BJ (cell line): ENCODE measurements at regions not wholly inside any gene's neighbourhood (a gene's known extent, or its start where the extent isn't known, plus 50 kb on each side); places are given as distances from the start of the nearest gene placed in this dataset.
"Not testable (repeated sequence)": the region's sequence is repeated elsewhere in the genome, so short reads cannot be mapped to it uniquely, and the experiment has no call there.

Source experiments
- CTCF ChIA-PET: fragments of 350-600 bp; formaldehyde crosslinking; extraction: SDS; loops from one replicate; lab custom pipeline; 2021; ENCODE audit warnings: antibody characterized with exemption, inconsistent platforms; lab: Yijun Ruan, JAX
- POLR2A ChIA-PET: fragments of 300-600 bp; sonication (Branson Sonifier 250); formaldehyde crosslinking; extraction: SDS; loops from one replicate; lab custom pipeline; 2021; ENCODE audit warnings: antibody characterized with exemption; lab: Charles Lee
- DNase-seq: peaks from one replicate; pipeline ENCODE4 v3.0.0-alpha.2; 2011; ENCODE audit warnings: low read depth
- H3K27me3 ChIP-seq: 2 replicates; pipeline ENCODE4 v1.6.0; 2011; ENCODE audit warnings: low read length; ENCODE audit not compliant: control insufficient read depth, insufficient read depth
- H3K36me3 ChIP-seq: 2 replicates; pipeline ENCODE4 v1.5.1; 2011; ENCODE audit warnings: low read length; ENCODE audit not compliant: control insufficient read depth, insufficient read depth
- H3K4me3 ChIP-seq: 2 replicates; pipeline ENCODE4 v1.5.1; 2011; ENCODE audit warnings: low read depth, mild to moderate bottlenecking, control low read depth, low read length
- TF ChIP-seq, protein P1 (sequence below): IDR thresholded peaks from 2 replicates; pipeline ENCODE4 v1.5.1; 2011; ENCODE audit warnings: low read depth, mild to moderate bottlenecking, control low read depth, inconsistent platforms, low read length, moderate library complexity; ENCODE audit not compliant: insufficient read depth

DNA sequence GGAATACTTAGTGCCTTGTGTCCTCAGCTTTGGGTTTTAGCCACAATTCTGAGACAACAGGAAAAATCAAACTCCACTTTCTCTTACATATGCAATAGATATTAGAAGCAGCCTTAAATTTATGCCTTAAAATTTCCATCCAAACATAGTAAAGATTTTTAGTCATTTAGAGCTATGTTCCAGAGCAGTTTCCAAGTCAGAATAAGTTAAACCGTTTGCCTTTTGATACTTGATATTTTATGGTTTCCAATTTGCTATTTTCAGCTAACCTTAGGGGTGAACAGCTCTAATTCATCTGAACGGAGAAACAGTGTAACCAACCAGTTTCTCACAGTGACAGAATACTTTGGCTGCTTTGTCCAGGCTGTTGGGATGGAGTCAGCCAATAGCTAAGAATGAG lies 125.8 kb upstream of the RXFP1 start:
- no peak for DNase-seq
- Histone ChIP-seq H3K27me3 (no peaks in the 10 kb centered on the region), H3K4me3 (no peak overlapping the region), H3K36me3 (no peaks in the 10 kb centered on the region)
- TF ChIP-seq, protein P1, sequence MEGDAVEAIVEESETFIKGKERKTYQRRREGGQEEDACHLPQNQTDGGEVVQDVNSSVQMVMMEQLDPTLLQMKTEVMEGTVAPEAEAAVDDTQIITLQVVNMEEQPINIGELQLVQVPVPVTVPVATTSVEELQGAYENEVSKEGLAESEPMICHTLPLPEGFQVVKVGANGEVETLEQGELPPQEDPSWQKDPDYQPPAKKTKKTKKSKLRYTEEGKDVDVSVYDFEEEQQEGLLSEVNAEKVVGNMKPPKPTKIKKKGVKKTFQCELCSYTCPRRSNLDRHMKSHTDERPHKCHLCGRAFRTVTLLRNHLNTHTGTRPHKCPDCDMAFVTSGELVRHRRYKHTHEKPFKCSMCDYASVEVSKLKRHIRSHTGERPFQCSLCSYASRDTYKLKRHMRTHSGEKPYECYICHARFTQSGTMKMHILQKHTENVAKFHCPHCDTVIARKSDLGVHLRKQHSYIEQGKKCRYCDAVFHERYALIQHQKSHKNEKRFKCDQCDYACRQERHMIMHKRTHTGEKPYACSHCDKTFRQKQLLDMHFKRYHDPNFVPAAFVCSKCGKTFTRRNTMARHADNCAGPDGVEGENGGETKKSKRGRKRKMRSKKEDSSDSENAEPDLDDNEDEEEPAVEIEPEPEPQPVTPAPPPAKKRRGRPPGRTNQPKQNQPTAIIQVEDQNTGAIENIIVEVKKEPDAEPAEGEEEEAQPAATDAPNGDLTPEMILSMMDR: no peak
- ChIA-PET POLR2A (no interaction called here), CTCF (interaction anchor here (0.6 to 1.7 kb wide), 4 partner anchors 12 to 225 kb away, joined by 3 to 4 read pairs (median 4); no protein-coding TSS in a partner anchor)

DNA sequence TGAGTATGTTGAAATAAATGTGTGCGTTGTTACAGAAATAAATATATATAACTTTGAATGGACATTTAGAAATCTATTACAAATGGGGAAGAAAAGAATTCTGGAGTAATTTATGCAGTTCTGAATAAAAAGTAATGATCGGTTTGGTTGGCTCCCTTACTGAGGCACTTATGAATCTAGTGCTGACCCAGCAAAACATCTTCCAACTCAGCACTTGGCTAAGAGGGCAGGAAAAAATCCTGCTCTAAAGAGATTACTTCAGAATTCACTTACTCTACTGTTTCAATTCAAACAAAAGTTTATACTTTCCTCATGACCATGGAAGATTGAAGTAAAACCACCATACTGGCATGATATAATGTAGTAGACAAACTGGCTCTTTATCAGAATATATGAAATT lies 123.9 kb upstream of the RXFP1 start:
- Histone ChIP-seq H3K4me3 (no peak overlapping the region), H3K36me3 (no peaks in the 10 kb centered on the region), H3K27me3 (no peaks in the 10 kb centered on the region)
- CTCF ChIA-PET: interaction anchor here (2.5 kb wide), 1 partner anchor 14 kb away, joined by 5 read pairs; no protein-coding TSS in a partner anchor
- POLR2A ChIA-PET: no interaction called here
- no peak for DNase-seq
- TF ChIP-seq, protein P1: no peak

DNA sequence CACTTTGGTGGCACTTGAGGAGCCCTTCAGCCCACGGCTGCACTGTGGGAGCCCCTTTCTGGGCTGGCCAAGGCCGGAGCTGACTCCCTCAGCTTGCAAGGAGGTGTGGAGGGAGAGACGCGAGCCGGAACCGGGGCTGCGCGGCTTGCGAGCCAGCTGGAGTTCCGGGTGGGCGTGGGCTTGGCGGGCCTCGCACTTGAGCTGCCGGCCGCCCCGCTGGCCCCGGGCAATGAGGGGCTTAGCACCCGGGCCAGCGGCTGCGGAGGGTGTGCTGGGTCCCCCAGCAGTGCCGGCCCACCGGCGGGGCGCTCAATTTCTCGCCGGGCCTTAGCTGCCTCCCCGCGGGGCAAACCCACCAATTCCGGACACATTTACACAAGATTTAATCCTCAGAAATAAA lies 113.7 kb upstream of the RXFP1 start:
- POLR2A ChIA-PET, H3K4me3 ChIP-seq: not testable (repeated sequence)
- CTCF ChIA-PET: interaction anchor here (0.7 kb wide), 1 partner anchor 154 kb away, joined by 3 read pairs; no protein-coding TSS in a partner anchor

DNA sequence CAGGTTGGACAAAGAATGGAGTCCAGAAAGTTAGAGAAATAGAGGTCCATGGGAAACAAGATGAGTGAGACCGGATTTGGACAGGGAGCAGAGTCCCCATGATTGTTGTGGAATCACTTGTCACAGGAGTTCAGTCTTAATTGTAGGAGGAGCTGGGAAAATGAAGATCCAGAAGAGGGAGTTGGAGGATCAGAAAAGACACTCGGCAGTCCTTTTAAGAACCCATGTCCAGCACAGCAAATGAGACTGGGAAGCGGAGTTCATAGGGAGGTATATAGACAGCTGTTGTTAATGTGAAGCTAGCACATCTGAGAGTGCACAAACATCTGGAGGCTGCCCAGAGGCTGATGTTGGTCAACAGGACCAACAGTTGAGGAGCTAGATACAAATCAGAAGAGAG lies 111.4 kb upstream of the RXFP1 start:
- ChIA-PET CTCF (interaction anchor here (0.7 to 2.8 kb wide), 11 partner anchors 9 to 338 kb away, joined by 3 to 27 read pairs (median 3); no protein-coding TSS in a partner anchor), POLR2A (no interaction called here)
- H3K36me3 ChIP-seq: no peaks in the 10 kb centered on the region
- H3K27me3 ChIP-seq: no peaks in the 10 kb centered on the region
- no peak overlapping the region for H3K4me3 ChIP-seq
- TF ChIP-seq, protein P1: peak; percentile 34
- no peak for DNase-seq

More for the DNA sequence above, 113.7 kb upstream of the RXFP1 start:
- not testable (repeated sequence) for DNase-seq, H3K27me3 ChIP-seq, H3K36me3 ChIP-seq

DNA sequence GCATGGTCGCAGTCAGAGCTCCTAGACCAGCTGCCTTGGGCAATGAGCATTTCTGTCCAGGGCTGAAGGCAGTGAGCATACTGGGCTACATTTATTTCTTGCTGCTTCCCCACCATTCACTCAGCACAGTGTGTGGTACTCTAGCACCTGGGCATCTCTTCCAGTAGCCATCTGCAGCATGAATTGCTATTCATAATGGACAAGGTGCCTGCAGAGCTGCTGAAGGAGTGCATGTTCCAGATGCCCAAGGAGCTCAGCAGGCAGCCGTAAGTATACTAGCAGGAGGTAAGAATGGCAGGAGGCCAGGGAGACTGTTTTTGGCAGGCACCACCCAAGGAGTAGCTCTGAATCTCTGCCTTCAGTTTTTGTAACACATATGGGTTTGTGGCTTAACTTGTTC lies 110.4 kb upstream of the RXFP1 start:
- H3K27me3 ChIP-seq: no peaks in the 10 kb centered on the region
- TF ChIP-seq, protein P1: no peak
- ChIA-PET CTCF (interaction anchor here (0.7 to 2.8 kb wide), 7 partner anchors 9 to 214 kb away, joined by 4 to 27 read pairs (median 5); no protein-coding TSS in a partner anchor), POLR2A (no interaction called here)
- H3K4me3 ChIP-seq: no peak overlapping the region
- DNase-seq: no peak
- no peaks in the 10 kb centered on the region for H3K36me3 ChIP-seq

DNA sequence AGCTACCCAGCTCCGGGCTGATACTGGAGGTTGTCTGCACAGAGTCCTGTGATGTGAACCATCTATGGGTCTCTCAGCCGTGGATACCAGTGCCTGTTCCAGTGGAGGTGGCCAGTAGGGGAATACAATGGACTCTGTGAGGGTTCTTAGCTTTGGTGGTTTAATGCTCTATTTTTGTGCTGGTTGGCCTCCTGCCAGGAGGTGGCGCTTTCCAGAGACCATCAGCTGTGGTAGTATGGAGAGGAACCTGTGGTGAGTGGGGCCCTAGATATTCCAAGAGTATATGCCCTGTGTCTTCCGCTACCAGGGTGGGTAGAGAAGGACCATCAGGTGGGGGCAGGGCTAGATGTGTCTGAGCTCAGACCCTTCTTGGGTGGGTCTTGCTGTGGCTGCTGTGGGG lies 103.0 kb upstream of the RXFP1 start:
- ChIA-PET CTCF (interaction anchor here (1.1 to 1.2 kb wide), 2 partner anchors 9 to 10 kb away, joined by 4 to 6 read pairs; no protein-coding TSS in a partner anchor), POLR2A (interaction anchor here (0.5 kb wide), 1 partner anchor 66 kb away, joined by 3 read pairs; no protein-coding TSS in a partner anchor)
- H3K36me3 ChIP-seq, DNase-seq, H3K27me3 ChIP-seq, H3K4me3 ChIP-seq: not testable (repeated sequence)
